ENCODE measurements at regions not wholly inside any gene's neighbourhood (a gene's known extent, or its start where the extent isn't known, plus 50 kb on each side); places are given as distances from the start of the nearest gene placed in this dataset.
A peak's percentile ranks its signal among the peaks of the same experiment; 100 is the strongest.

- DNase-seq (ENCODE audit: low read depth in 2 of 2): no peak
Measured at GRCh38 chr1:90494748-90495282, 222.3 kb downstream of the BARHL2 start.

DNA sequence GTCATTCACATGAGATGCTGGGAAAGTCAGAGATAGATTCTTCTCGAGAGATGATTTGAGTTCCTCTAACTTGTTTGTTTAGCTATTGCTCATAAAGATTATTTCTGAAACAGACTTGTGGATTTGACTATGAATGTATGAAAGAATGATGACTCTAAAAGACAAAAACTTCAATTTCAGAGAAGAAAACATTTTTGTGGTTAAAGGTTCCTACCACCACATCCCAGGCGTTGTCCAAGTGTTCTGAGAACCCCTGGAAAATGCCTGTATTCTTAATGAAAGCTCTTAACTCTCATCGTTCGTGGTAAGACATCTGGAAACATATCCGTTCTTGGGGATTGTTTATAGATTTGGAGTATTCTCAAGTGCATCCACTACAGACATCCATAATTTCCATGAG is 228.7 kb downstream of the BARHL2 start:
- peak in 1 of 2 donors; percentile 2 for DNase-seq (ENCODE audit: low read depth in 2 of 2)

DNA sequence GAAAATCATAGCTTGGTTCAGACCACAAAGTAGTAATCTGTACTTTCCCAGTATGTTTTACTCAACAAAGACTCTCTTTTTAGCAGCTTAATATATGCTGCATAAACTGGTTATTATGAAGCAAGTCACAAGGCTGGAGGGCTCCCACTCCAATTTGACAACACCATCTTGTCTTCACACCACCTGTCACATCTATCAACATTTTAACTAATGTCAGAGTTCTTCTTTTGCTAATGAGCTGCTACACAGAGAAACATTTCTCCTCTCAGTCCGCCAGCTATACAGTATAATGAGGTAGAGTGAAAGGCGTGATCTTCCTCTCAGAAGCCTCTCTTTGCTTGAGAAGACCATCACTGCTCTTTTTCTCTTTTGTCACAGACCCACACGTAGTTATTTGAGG is 230.1 kb downstream of the BARHL2 start:
- DNase-seq (ENCODE audit: low read depth in 2 of 2): no peak

DNA sequence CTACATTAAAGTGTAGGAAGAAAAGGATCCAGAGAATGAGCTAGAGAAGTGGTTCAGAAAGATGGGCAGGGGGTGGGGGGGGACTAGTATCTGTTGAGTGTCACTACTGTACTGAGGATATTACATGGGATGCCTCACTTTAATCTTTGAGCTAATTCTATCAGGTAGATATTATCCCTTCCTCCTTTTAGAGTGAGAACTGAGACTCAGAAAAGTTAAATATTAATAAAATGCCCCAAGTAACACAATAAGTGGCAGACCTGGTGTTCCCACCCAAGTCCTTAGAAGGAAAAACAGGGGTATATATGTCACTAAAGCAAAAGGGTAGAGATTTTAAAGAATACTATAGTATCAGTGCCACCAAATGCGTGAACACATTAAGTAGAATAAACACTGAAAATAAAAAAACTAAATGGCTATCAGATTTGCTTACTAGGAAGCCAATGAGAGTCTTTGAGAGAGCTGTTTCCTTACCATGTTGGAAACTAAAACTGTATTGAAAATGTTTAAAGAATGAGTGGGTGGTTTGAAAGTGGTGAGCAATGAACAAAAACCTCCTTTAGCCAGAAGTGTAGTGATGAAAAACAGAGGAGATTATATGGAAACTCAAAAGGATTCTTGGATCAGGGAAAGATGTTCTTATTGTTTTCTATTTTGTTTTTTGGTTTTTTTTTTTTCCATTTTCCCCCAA is 230.8 kb downstream of the BARHL2 start:
- DNase-seq (ENCODE audit: low read depth in 2 of 2): no peak

GRCh38 chr1:90480271-90480835 is 236.7 kb downstream of the BARHL2 start:
- DNase-seq (ENCODE audit: low read depth in 2 of 2): no peak

- no peak for DNase-seq (ENCODE audit: low read depth in 2 of 2)
Measured at GRCh38 chr1:90476994-90477393, 240.1 kb downstream of the BARHL2 start.

GRCh38 chr1:90476411-90476810 is 240.7 kb downstream of the BARHL2 start:
- no peak for DNase-seq (ENCODE audit: low read depth in 2 of 2)

DNA sequence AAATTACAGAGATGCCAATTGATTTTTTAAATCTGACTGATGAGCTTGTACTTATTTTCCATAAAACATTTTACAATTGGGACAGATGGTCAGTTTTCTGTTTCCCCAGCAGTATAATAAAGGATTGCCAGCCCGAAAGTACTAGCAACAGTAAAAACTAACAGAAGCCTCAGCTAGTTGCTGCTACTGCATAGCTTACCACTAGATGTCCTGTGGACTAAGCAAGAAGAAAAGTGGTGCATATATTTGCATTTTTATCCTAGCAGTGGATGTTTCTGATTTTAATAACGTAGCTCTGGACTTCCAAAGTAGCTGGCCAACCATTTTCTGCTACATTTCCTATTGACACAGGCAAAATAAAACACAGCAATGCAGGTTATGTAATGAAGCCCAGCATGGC is 241.5 kb downstream of the BARHL2 start:
- no peak for DNase-seq (ENCODE audit: low read depth in 2 of 2)

DNA sequence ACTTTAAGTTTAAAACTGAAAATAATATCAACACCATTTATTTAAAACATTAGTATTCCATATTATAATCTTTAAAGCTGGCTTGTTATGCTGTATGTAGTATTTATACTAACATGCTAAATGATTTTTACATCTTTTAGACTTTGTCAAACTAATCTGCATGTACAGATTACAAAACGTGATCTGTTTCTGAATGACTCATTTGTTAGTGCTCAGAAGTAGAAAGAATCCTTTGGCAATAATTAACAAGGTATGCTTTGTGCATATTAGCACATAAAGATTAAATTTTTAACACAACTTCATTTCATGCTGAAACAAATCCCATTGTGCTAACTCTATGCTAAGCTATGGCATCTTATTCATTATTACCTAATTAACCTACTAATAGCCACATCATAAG is 242.4 kb downstream of the BARHL2 start:
- DNase-seq (ENCODE audit: low read depth in 2 of 2): no peak

DNA sequence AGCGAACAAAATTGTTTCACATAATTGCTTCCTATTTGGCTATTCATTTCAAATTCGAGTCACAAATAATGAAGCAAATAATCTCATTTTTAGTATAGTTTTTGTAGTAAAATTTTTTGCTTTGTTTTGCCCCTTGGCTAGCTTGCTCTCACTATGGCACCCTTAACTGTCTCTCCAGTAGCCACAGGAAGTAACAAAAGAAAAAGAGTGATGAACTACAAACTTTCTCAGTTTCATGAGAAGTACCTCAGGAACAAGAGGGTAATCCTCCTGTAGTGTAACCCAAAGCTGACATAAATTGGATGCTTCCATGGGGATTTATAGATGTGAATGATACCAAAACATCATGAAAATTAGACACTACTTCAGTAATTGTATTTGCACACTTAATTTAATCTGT is 242.9 kb downstream of the BARHL2 start:
- no peak for DNase-seq (ENCODE audit: low read depth in 2 of 2)

- no peak for DNase-seq (ENCODE audit: low read depth in 2 of 2)
Measured at GRCh38 chr1:90472775-90473174, 244.3 kb downstream of the BARHL2 start.

DNA sequence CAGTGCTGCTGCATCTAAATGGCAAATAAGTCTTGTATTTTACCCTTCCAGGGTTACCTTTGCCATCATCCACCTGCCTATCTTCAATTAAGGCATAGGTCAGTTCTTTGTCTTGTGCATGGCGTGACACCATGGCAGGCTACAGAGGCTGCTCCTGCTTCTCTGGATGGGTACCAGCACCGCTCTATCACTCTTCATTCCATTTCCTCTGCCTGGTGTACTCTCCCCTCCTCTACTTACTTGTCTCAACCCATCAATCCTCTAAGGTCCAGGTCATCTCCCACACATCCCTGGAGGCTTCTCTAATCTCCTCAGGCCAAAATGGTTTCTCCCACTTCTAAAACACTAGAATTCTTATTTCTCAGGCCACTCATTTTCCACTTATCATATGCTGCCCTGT is 257.5 kb downstream of the BARHL2 start:
- no peak for DNase-seq (ENCODE audit: low read depth in 2 of 2)

GRCh38 chr1:90457985-90458384 is 259.1 kb downstream of the BARHL2 start:
- no peak for DNase-seq (ENCODE audit: low read depth in 2 of 2)

DNA sequence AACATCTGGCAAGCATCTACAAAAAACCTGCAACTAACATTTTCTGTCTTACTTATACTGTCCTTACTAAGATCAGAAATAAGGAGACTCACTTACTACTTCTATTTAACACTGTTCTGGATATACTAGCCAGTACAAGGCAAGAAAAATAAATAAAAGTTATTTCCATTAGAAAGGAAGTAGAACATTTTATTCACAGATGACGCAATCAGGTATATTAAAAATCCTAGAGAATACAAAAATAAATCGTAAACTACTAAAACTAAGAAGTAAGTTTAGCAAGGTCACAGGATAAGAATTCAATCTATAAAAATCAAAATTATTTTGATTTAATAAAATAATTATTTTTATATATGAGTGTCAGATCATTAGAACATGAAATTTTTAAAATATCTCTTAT is 264.6 kb downstream of the BARHL2 start:
- no peak for DNase-seq (ENCODE audit: low read depth in 2 of 2)

GRCh38 chr1:90443354-90443753 is 273.7 kb downstream of the BARHL2 start:
- no peak for DNase-seq (ENCODE audit: low read depth in 2 of 2)

GRCh38 chr1:90435351-90435750 is 281.8 kb downstream of the BARHL2 start:
- no peak for DNase-seq (ENCODE audit: low read depth in 2 of 2)

DNA sequence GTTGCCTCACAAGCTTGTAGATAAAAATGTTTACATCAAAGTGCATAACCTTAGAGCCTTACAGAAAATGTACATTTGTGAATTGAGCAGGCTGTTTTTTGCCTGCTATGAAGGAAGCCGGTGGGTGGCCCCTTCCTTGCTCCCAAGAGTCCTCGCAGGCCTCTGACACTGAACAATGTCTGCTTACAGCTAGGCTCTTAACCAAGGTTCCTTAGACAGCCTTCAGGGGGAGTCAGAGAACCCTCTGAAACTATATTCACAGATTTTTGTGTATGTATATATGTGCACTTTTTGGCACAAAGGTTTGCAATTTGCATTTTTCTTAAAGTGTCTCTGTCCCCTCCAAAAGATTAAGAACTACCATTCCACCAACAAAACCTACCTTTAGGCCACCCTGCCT is 282.6 kb downstream of the BARHL2 start:
- no peak for DNase-seq (ENCODE audit: low read depth in 2 of 2)

GRCh38 chr1:90417126-90417525 is 300.0 kb downstream of the BARHL2 start:
- no peak for DNase-seq (ENCODE audit: low read depth in 2 of 2)

- DNase-seq (ENCODE audit: low read depth in 2 of 2): no peak
Measured at GRCh38 chr1:90414201-90414600, 302.9 kb downstream of the BARHL2 start.

DNA sequence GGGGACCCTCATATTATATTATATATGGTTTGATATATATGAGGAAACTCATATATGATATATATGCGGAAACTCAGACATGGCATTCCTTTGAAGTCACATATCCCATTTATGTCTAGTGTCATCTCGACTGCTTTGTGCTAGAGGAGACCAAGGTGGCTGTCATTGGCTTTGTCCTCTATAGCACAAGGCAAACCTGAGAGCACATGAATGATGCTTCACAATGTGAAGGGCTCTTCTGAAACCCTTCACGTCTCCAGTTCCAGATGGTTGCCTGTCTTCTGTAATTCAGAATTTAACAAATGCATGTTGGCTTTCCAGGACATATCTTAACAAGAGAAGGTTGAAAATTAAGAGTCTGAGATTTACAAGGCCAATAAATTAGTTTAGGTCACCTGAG is 303.6 kb downstream of the BARHL2 start:
- no peak for DNase-seq (ENCODE audit: low read depth in 2 of 2)

DNA sequence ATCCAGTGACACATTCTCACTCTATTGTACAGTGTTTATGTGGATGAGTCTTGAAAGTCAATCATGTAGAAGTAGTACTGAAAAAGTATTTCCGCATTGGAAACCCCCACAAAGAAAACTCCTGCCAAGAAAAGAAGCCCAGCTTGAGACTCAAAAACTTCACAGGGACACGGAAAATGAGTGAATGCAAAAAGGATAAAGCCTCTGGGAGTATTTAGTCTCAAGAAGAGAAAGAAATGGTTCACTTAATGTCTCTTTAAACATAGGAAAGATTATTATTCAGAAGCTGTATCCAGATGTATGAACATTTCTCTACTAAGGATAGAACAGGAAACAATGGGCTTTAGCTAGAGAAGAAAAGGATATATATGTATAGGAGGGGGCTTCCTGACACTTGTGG is 304.5 kb downstream of the BARHL2 start:
- DNase-seq (ENCODE audit: low read depth in 2 of 2): peak in 1 of 2 donors; percentile 7

GRCh38 chr1:90411185-90411584 is 305.9 kb downstream of the BARHL2 start:
- DNase-seq (ENCODE audit: low read depth in 2 of 2): no peak

DNA sequence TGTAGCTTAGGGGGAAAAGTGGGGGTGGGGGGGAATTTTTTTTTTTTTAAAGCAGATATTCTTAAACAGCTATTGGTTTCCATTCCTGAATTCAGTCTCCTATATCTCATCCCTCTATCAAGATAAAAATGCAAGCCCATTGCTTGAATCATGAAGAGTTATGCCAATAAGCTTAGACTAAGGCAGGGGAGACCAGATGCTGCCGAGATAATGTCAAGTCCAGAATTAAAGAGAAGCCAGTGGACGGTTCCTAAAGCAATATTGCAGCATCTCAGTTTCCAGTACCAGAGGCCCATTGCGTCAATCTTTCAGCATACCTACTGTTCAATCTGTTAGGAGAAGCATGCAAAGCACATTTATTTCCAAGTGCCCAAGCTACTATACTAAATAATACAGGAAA is 309.4 kb downstream of the BARHL2 start:
- DNase-seq (ENCODE audit: low read depth in 2 of 2): no peak
